ENCODE measurements at regions not wholly inside any gene's neighbourhood (a gene's known extent, or its start where the extent isn't known, plus 50 kb on each side); places are given as distances from the start of the nearest gene placed in this dataset.

GRCh38 chr5:86199287-86199686 lies 418.5 kb upstream of the COX7C start:
- H3K4me1 Mint-ChIP-seq (ENCODE audit: insufficient read depth, unreplicated experiment): no peaks in the 10 kb centered on the region
- no peak overlapping the region for H3K27ac Mint-ChIP-seq (ENCODE audit: low read depth, unreplicated experiment)
- BruUV-seq (replicated peaks): no TSS peak
- H3K27me3 Mint-ChIP-seq (ENCODE audit: insufficient read depth, unreplicated experiment): peaks cover 19% of the 10 kb centered on the region
- no peaks in the 10 kb centered on the region for H3K9me3 Mint-ChIP-seq (ENCODE audit: unreplicated experiment)
- H3K36me3 Mint-ChIP-seq (ENCODE audit: insufficient read depth, unreplicated experiment): no peaks in the 10 kb centered on the region
- TF ChIP-seq CTCF (IDR thresholded peaks at IDR 0.05; ENCODE audit: unreplicated experiment): no peak
- ChIA-PET CTCF (no interaction called here), POLR2A (no interaction called here)
- no peak for DNase-seq (ENCODE audit: unreplicated experiment)
- intact Hi-C loops (cut with micrococcal nuclease): no loop called here
- H3K4me3 Mint-ChIP-seq (ENCODE audit: unreplicated experiment): no peak overlapping the region

GRCh38 chr5:86228147-86228546 lies 389.6 kb upstream of the COX7C start:
- Mint-ChIP-seq H3K9me3 (ENCODE audit: unreplicated experiment) (peaks cover 9% of the 10 kb centered on the region), H3K4me1 (ENCODE audit: insufficient read depth, unreplicated experiment) (no peaks in the 10 kb centered on the region), H3K4me3 (ENCODE audit: unreplicated experiment) (no peak overlapping the region), H3K27ac (ENCODE audit: low read depth, unreplicated experiment) (no peak overlapping the region), H3K36me3 (ENCODE audit: insufficient read depth, unreplicated experiment) (no peaks in the 10 kb centered on the region), H3K27me3 (ENCODE audit: insufficient read depth, unreplicated experiment) (no peaks in the 10 kb centered on the region)
- TF ChIP-seq CTCF (IDR thresholded peaks at IDR 0.05; ENCODE audit: unreplicated experiment): no peak
- ChIA-PET CTCF (no interaction called here), POLR2A (no interaction called here)
- BruUV-seq (replicated peaks): no TSS peak
- intact Hi-C loops (cut with micrococcal nuclease): no loop called here
- DNase-seq (ENCODE audit: unreplicated experiment): no peak

GRCh38 chr5:86232246-86232645 lies 385.5 kb upstream of the COX7C start:
- ChIA-PET CTCF (no interaction called here), POLR2A (no interaction called here)
- H3K27ac Mint-ChIP-seq (ENCODE audit: low read depth, unreplicated experiment): no peak overlapping the region
- no peak overlapping the region for H3K4me3 Mint-ChIP-seq (ENCODE audit: unreplicated experiment)
- TF ChIP-seq CTCF (IDR thresholded peaks at IDR 0.05; ENCODE audit: unreplicated experiment): no peak
- no TSS peak for BruUV-seq (replicated peaks)
- DNase-seq (ENCODE audit: unreplicated experiment): no peak
- H3K4me1 Mint-ChIP-seq (ENCODE audit: insufficient read depth, unreplicated experiment): no peaks in the 10 kb centered on the region
- no peaks in the 10 kb centered on the region for H3K9me3 Mint-ChIP-seq (ENCODE audit: unreplicated experiment)
- H3K36me3 Mint-ChIP-seq (ENCODE audit: insufficient read depth, unreplicated experiment): no peaks in the 10 kb centered on the region
- no peaks in the 10 kb centered on the region for H3K27me3 Mint-ChIP-seq (ENCODE audit: insufficient read depth, unreplicated experiment)
- intact Hi-C loops (cut with micrococcal nuclease): no loop called here

- H3K4me3 Mint-ChIP-seq (ENCODE audit: unreplicated experiment): no peak overlapping the region
- ChIA-PET POLR2A (no interaction called here), CTCF (no interaction called here)
- TF ChIP-seq CTCF (IDR thresholded peaks at IDR 0.05; ENCODE audit: unreplicated experiment): no peak
- no peak for DNase-seq (ENCODE audit: unreplicated experiment)
- no peaks in the 10 kb centered on the region for H3K27me3 Mint-ChIP-seq (ENCODE audit: insufficient read depth, unreplicated experiment)
- no peaks in the 10 kb centered on the region for H3K4me1 Mint-ChIP-seq (ENCODE audit: insufficient read depth, unreplicated experiment)
- no peak overlapping the region for H3K27ac Mint-ChIP-seq (ENCODE audit: low read depth, unreplicated experiment)
- no peaks in the 10 kb centered on the region for H3K36me3 Mint-ChIP-seq (ENCODE audit: insufficient read depth, unreplicated experiment)
- intact Hi-C loops (cut with micrococcal nuclease): no loop called here
- no TSS peak for BruUV-seq (replicated peaks)
- peaks cover under 1% of the 10 kb centered on the region for H3K9me3 Mint-ChIP-seq (ENCODE audit: unreplicated experiment)
Measured at GRCh38 chr5:86244153-86244552, 373.6 kb upstream of the COX7C start.

Data from MCF 10A (cell line).